Left lung (tissue), 4 donors: ENCODE measurements at regions not wholly inside any gene's neighbourhood (a gene's known extent, or its start where the extent isn't known, plus 50 kb on each side); places are given as distances from the start of the nearest gene placed in this dataset.
A peak's percentile ranks its signal among the peaks of the same experiment; 100 is the strongest.
"Not testable (repeated sequence)": the region's sequence is repeated elsewhere in the genome, so short reads cannot be mapped to it uniquely, and the experiment has no call there.

ENCODE experiments used
- ATAC-seq: fragments of 200-7000 bp; cut with Tn5 transposase; one replicate; pipeline ENCODE4 v1.9.1; 2020; ENCODE audit warnings: moderate library complexity
- DNase-seq, 4 donors: peaks; one replicate each; pipeline ENCODE4 v3.0.0-alpha.2; 2013 to 2020
- H3K27ac ChIP-seq, 2 donors: fragments of 200-600 bp; sonication (generic) in 1 of 2; one replicate each; pipeline versions ENCODE4 v1.5.0 to v1.8.0; 2020 to 2021
- H3K27me3 ChIP-seq, 2 donors: fragments of 200-600 bp; sonication (generic) in 1 of 2; one replicate each; pipeline versions ENCODE4 v1.5.0 to v1.8.0; 2020 to 2021
- H3K36me3 ChIP-seq, 2 donors: fragments of 200-600 bp; sonication (generic) in 1 of 2; one replicate each; pipeline versions ENCODE4 v1.5.0 to v1.8.0; 2020 to 2021
- H3K4me1 ChIP-seq, 2 donors: fragments of 200-600 bp; one replicate each; pipeline ENCODE4 v1.8.0; 2021
- H3K4me3 ChIP-seq, 2 donors: fragments of 200-600 bp; sonication (generic) in 1 of 2; one replicate each; pipeline versions ENCODE4 v1.5.0 to v1.8.0; 2020 to 2021; ENCODE audit warnings: mild to moderate bottlenecking in 1 of 2
- H3K9me3 ChIP-seq, 2 donors: fragments of 200-600 bp; sonication (generic) in 1 of 2; one replicate each; pipeline versions ENCODE4 v1.5.0 to v1.8.0; 2020 to 2021
- intact Hi-C, 2 donors: fragments of 100-400 bp; cut with DNase I; formaldehyde crosslinking; loops; one replicate each; pipeline versions ENCODE4 v1.11.2 to v1.14.2; 2022
- TF ChIP-seq, protein P1 (sequence below), 2 donors: fragments of 200-600 bp; sonication (generic) in 1 of 2; IDR thresholded peaks; one replicate each; pipeline versions ENCODE4 v1.5.0 to v1.8.0; 2021; ENCODE audit warnings: antibody characterized with exemption in 2 of 2
- donor health status: DM: no; HTN: yes; CAD: no.
- donor health status: DM: no; HTN: no; CAD: no.

DNA sequence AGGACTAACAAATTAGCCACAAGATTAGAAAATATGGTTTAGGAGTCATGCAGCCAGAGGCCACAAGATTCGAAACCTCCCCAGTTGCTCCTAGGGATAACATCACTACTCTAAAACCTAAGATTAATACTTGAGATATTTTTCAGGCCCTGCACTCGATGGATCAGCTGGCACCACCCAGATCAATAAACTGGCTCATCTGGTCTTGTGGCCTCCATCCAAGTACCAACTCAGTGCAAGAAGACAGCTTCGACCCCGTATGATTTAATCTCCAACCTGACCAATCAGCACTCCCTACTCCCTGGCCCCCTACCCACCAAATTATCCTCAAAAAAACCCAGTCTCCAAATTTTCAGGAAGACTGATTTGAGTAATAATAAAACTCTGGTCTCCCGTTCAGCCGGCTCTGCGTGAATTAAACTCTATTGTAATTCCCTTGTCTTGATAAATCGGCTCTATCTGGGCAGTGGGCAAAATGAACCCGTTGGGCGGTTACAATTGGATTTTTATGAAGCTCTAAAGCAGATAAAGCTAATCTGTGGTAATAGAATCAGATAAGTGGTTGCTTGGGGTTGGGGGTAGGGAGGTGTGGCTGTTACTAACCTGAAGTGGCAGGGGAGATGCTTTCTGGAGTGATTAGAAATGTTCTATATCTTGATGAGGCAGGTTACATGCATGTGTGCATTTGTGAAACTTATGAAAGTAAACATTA is 91.8 kb upstream of the ATXN3L start:
- no peaks in the 10 kb centered on the region for H3K27me3 ChIP-seq
- no peak overlapping the region for H3K4me3 ChIP-seq
- ATAC-seq: no peak
- no peaks in the 10 kb centered on the region for H3K4me1 ChIP-seq
- TF ChIP-seq, protein P1, sequence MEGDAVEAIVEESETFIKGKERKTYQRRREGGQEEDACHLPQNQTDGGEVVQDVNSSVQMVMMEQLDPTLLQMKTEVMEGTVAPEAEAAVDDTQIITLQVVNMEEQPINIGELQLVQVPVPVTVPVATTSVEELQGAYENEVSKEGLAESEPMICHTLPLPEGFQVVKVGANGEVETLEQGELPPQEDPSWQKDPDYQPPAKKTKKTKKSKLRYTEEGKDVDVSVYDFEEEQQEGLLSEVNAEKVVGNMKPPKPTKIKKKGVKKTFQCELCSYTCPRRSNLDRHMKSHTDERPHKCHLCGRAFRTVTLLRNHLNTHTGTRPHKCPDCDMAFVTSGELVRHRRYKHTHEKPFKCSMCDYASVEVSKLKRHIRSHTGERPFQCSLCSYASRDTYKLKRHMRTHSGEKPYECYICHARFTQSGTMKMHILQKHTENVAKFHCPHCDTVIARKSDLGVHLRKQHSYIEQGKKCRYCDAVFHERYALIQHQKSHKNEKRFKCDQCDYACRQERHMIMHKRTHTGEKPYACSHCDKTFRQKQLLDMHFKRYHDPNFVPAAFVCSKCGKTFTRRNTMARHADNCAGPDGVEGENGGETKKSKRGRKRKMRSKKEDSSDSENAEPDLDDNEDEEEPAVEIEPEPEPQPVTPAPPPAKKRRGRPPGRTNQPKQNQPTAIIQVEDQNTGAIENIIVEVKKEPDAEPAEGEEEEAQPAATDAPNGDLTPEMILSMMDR (IDR thresholded peaks at IDR 0.05): no peak
- H3K27ac ChIP-seq: no peak overlapping the region
- no peak for DNase-seq
- H3K9me3 ChIP-seq: no peaks in the 10 kb centered on the region
- intact Hi-C loops: no loop called here
- no peaks in the 10 kb centered on the region for H3K36me3 ChIP-seq

DNA sequence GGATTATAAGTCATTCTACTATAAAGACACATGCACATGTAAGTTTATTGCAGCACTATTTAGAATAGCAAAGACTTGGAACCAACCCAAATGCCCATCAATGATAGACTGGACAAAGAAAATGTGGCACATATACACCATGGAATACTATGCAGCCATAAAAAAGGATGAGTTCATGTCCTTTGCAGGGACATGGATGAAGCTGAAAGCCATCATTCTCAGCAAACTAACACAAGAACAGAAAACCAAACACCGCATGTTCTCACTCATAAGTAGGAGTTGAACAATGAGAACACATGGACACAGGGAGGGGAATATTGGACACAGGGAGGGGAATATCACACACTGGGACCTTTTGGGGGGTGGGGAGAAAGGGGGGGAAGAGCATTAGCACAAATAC is 88.7 kb upstream of the ATXN3L start:
- H3K9me3 ChIP-seq, H3K27ac ChIP-seq, H3K27me3 ChIP-seq, intact Hi-C loops, DNase-seq, H3K4me1 ChIP-seq, H3K36me3 ChIP-seq, ATAC-seq, H3K4me3 ChIP-seq: not testable (repeated sequence)

DNA sequence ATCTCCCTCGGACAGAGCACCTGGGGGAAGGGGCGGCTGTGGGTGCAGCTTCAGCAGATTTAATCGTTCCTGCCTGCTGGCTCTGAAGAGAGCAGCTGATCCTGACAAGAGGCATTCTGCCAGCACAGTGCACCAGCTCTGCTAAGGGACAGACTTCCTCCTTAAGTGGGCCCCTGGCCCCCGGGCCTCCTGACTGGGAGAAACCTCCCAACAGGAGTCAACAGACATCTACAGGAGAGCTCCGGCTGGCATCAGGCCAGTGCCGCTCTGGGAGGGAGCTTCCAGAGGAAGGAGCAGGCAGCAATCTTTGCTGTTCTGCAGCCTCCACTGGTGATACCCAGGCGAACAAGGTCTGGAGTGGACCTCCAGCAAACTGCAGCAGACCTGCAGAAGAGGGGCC is 84.9 kb upstream of the ATXN3L start:
- intact Hi-C loops, H3K4me3 ChIP-seq: not testable (repeated sequence)

DNA sequence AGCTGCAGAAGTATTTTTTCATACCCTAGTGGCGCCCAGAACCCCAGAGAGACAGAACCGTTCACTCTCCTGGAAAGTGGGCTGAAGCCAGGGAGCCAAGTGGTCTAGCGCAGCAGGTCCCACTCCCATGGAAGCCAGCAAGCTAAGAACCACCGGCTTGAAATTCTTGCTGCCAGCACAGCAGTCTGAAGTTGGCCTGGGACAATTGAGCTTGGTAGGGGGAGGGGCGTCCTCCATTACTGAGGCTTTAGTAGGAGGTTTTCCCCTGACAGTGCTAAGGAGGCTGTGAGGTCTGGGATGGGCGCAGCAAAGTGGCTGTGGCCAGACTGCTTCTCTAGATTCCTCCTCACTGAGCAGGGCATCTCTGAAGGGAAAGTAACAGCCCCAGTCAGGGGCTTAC is 84.5 kb upstream of the ATXN3L start:
- no peaks in the 10 kb centered on the region for H3K4me1 ChIP-seq
- intact Hi-C loops: no loop called here
- DNase-seq (no peak), ATAC-seq (no peak)
- no peaks in the 10 kb centered on the region for H3K36me3 ChIP-seq
- H3K27me3 ChIP-seq: no peaks in the 10 kb centered on the region
- H3K9me3 ChIP-seq: no peaks in the 10 kb centered on the region
- no peak overlapping the region for H3K4me3 ChIP-seq
- no peak overlapping the region for H3K27ac ChIP-seq
- TF ChIP-seq, protein P1 (IDR thresholded peaks at IDR 0.05): no peak

More for the DNA sequence above, 84.9 kb upstream of the ATXN3L start:
- H3K36me3 ChIP-seq, H3K4me1 ChIP-seq, H3K27me3 ChIP-seq, H3K9me3 ChIP-seq, H3K27ac ChIP-seq, ATAC-seq: not testable (repeated sequence)
- peak in 2 of 4 donors; percentile 30 to 51 for DNase-seq

DNA sequence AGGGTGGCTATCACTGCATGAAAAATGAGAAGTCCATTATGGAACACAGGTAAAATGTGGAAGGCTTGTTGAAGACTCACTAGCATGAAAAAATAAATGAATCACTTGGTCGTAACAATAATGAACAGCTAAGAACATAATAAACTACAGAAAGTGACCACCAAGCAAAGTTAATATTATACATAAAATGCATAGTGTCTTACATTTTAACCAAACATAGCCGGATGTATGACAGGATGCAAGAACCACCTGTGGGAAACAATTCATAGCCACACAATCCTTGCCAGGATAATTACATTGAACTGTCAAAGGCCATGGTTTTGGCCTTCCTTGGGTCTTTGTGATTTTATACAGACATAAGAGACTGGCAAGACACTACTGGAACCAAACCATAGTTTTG is 81.9 kb upstream of the ATXN3L start:
- Histone ChIP-seq H3K36me3 (no peaks in the 10 kb centered on the region), H3K27ac (no peak overlapping the region), H3K27me3 (no peaks in the 10 kb centered on the region), H3K4me1 (no peaks in the 10 kb centered on the region), H3K4me3 (no peak overlapping the region), H3K9me3 (no peaks in the 10 kb centered on the region)
- intact Hi-C loops: no loop called here
- TF ChIP-seq, protein P1 (IDR thresholded peaks at IDR 0.05): no peak
- ATAC-seq: no peak
- DNase-seq: no peak

DNA sequence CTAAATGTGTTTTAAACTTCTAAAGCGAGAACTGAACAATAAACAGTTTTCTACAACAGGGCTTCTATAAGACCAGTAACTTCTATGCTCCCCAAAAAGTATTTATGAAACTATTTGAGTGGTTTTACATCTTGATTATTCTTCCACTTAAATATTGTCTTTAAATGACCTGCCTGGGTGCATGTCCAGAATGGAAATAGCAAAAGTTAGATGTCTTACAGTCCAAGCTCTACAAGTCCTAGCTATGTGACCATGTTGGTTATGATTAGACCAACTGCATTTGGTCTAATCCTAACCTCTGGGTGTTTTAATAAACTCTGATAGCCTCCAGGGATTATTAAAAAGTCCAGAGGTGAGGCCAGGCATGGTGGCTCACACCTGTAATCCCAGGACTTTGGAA is 79.0 kb upstream of the ATXN3L start:
- ATAC-seq (no peak), DNase-seq (no peak)
- Histone ChIP-seq H3K9me3 (no peaks in the 10 kb centered on the region), H3K4me1 (no peaks in the 10 kb centered on the region), H3K36me3 (no peaks in the 10 kb centered on the region), H3K27me3 (no peaks in the 10 kb centered on the region), H3K4me3 (no peak overlapping the region), H3K27ac (no peak overlapping the region)
- TF ChIP-seq, protein P1 (IDR thresholded peaks at IDR 0.05): no peak
- intact Hi-C loops: no loop called here
